Gastroesophageal sphincter (tissue), 4 donors: ENCODE measurements at regions not wholly inside any gene's neighbourhood (a gene's known extent, or its start where the extent isn't known, plus 50 kb on each side); places are given as distances from the start of the nearest gene placed in this dataset.

Source experiments
- ATAC-seq: fragments of 150-250 bp; one replicate; pipeline ENCODE4 v1.9.1; 2016; ENCODE audit warnings: mild to moderate bottlenecking, moderate library complexity
- H3K27ac ChIP-seq, 4 donors: fragments of 200-600 bp; sonication (generic) in 3 of 4; 1 replicate in 3 of 4; 2 replicates in 1 of 4; pipeline ENCODE4 v1.5.1; 2016 to 2019
- H3K27me3 ChIP-seq: fragments of 200-600 bp; sonication (generic); one replicate; pipeline ENCODE4 v1.5.1; 2019
- H3K36me3 ChIP-seq, 2 donors: fragments of 200-600 bp; sonication (generic); one replicate each; pipeline ENCODE4 v1.5.1; 2019; ENCODE audit warnings: control low read depth in 1 of 2
- H3K4me1 ChIP-seq, 3 donors: fragments of 200-600 bp; sonication (generic); 1 replicate in 2 of 3; 2 replicates in 1 of 3; pipeline ENCODE4 v1.5.1; 2016 to 2019; ENCODE audit warnings: control low read depth in 2 of 3
- H3K4me3 ChIP-seq, 2 donors: fragments of 200-600 bp; sonication (generic); one replicate each; pipeline ENCODE4 v1.5.1; 2019; ENCODE audit warnings: mild to moderate bottlenecking in 1 of 2, moderate library complexity in 1 of 2
- H3K9me3 ChIP-seq, 3 donors: fragments of 200-600 bp; sonication (generic); one replicate each; pipeline ENCODE4 v1.5.1; 2017 to 2019; ENCODE audit warnings: control low read depth in 2 of 3
- EP300 ChIP-seq: sonication (generic); formaldehyde crosslinking; IDR thresholded peaks from one replicate; pipeline ENCODE4 v1.6.1; 2017; ENCODE audit warnings: antibody characterized with exemption, mild to moderate bottlenecking
- POLR2A ChIP-seq, 2 donors: fragments of 450-650 bp; IDR thresholded peaks; one replicate each; pipeline ENCODE4 v1.6.1; 2017; ENCODE audit warnings: antibody characterized with exemption in 2 of 2, mild to moderate bottlenecking in 2 of 2, moderate library complexity in 1 of 2
- POLR2AphosphoS5 ChIP-seq: sonication (generic); formaldehyde crosslinking; IDR thresholded peaks from one replicate; pipeline ENCODE4 v1.6.1; 2017; ENCODE audit warnings: antibody characterized with exemption
- WGBS, 2 donors: methylation state at CpG; one replicate each; pipeline ENCODE4 v1.1.5; 2018; ENCODE audit warnings: low coverage in 1 of 2; 5-methylcytosine and 5-hydroxymethylcytosine counted together
- small RNA-seq, 4 donors: library from RNA; depleted of rRNA; stranded (forward); fragments of <200 nt; gene quantifications; one replicate each; pipeline ENCODE3, GENCODE V24; 2016
- TF ChIP-seq, protein P1 (sequence below), 4 experiments: fragments of 200-600 bp in 2 of 4; fragments of 450-650 bp in 2 of 4; sonication (generic) in 1 of 4; IDR thresholded peaks; one replicate each; pipeline ENCODE4 v1.5.1; 2017 to 2019; ENCODE audit warnings: antibody characterized with exemption in 4 of 4, mild to moderate bottlenecking in 2 of 4, moderate library complexity in 2 of 4

DNA sequence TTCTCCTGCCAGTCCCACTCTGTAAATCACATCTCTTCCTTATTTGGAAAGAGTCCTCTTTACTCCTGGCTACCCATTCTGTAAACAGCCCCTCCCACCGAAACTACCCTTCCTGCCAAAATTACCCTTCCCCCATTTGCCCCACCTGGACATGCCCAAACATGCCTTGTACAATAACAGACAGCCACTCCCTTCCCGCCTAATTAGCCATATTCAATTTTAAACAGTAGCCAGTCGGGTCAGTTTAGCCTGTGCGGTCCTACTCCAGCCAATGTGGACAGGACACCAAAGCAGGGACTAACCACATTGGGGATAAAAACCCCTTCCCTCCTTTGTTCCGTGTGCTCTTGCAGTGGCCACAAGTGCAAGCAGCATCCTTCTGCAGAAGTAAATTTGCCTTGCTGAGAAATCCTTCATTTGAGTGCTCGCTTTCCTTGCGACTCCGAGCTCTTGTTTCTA, 56.3 kb upstream of the MAP10 start:
- H3K27me3 ChIP-seq, result no peaks in the 10 kb centered on the region
- no peak for ATAC-seq
- WGBS, 2 donors, result 80 to 99% methylated on average over 5 to 6 of the region's 8 CpGs
- no peaks in the 10 kb centered on the region for H3K36me3 ChIP-seq
- H3K9me3 ChIP-seq, result peaks cover 0 to 27% (median 0%) of the 10 kb centered on the region in 3 donors
- H3K27ac ChIP-seq, result no peak overlapping the region
- TF ChIP-seq POLR2AphosphoS5 (no peak), EP300 (no peak), POLR2A (IDR thresholded peaks at IDR 0.05) (no peak)
- TF ChIP-seq, protein P1, sequence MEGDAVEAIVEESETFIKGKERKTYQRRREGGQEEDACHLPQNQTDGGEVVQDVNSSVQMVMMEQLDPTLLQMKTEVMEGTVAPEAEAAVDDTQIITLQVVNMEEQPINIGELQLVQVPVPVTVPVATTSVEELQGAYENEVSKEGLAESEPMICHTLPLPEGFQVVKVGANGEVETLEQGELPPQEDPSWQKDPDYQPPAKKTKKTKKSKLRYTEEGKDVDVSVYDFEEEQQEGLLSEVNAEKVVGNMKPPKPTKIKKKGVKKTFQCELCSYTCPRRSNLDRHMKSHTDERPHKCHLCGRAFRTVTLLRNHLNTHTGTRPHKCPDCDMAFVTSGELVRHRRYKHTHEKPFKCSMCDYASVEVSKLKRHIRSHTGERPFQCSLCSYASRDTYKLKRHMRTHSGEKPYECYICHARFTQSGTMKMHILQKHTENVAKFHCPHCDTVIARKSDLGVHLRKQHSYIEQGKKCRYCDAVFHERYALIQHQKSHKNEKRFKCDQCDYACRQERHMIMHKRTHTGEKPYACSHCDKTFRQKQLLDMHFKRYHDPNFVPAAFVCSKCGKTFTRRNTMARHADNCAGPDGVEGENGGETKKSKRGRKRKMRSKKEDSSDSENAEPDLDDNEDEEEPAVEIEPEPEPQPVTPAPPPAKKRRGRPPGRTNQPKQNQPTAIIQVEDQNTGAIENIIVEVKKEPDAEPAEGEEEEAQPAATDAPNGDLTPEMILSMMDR (IDR thresholded peaks at IDR 0.05), result no peak
- peaks cover 0 to 7% (median 0%) of the 10 kb centered on the region in 3 donors for H3K4me1 ChIP-seq
- H3K4me3 ChIP-seq, result no peak overlapping the region

DNA sequence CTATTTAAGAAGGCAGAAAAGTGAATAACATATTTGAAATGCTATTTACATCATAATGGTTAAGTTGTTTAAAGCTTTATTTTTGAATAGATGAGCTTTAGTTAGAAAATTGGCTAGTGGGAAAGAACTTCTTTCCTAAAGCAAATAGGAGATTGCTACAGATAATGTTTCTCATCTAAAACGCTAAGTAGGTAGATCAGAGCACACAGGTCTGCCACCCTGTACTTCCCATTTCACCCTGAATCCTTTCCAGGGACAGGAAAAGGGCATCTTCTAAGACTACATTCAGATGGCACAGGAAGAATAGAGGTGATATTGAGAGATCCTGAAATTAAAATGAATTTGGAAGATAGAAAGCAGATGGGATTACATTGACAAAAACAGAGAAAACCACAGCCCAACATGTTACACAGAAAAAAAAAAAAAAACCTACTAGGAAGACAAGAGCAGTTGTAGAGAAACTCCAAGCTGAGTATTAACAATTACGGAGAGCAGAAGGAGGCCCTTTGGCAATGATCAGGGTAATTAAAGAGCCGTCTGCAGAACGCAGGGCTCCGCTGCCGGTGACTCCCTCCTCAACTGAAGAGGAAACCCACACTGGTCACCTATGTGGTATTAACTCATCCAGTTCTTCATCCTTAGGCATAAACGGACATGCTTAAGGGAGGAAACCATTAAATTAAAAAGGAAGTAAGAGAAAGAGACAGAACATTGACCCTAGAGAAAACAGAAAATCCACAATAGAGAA, 53.6 kb upstream of the MAP10 start:
- Histone ChIP-seq H3K9me3 (peaks cover 0 to 27% (median 0%) of the 10 kb centered on the region in 3 donors), H3K27ac (no peak overlapping the region), H3K4me3 (no peak overlapping the region), H3K27me3 (no peaks in the 10 kb centered on the region), H3K4me1 (peaks cover 0 to 7% (median 0%) of the 10 kb centered on the region in 3 donors), H3K36me3 (no peaks in the 10 kb centered on the region)
- 11 to 30% methylated on average over 7 of the region's 7 CpGs for WGBS, 2 donors
- no peak for ATAC-seq
- TF ChIP-seq POLR2AphosphoS5 (no peak), POLR2A (IDR thresholded peaks at IDR 0.05) (no peak), EP300 (no peak)
- TF ChIP-seq, protein P1 (IDR thresholded peaks at IDR 0.05), result no peak

DNA sequence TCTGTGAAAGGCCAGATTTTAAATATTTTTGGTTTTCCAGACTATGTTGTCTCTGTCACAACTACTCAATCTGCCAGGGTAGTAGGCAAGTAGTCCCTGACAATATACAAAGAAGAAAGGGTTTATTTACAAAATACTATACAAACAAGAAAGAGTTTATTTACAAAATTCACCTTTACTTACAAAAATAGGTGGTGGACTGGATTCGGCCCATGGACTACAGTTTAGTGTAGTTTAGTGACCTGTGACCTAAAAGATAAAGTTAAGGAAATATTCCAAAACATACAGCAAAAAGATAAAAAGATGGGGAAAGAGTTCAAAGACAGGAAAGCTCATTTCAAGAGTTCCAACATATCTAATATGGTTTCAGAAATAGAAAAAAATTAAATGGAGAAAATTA, 52.9 kb upstream of the MAP10 start:
- no peak overlapping the region for H3K27ac ChIP-seq
- TF ChIP-seq POLR2A (IDR thresholded peaks at IDR 0.05), result no peak
- TF ChIP-seq EP300, result no peak
- TF ChIP-seq, protein P1 (IDR thresholded peaks at IDR 0.05), result no peak
- TF ChIP-seq POLR2AphosphoS5, result no peak
- H3K4me3 ChIP-seq, result no peak overlapping the region
- peaks cover 0 to 7% (median 0%) of the 10 kb centered on the region in 3 donors for H3K4me1 ChIP-seq
- H3K9me3 ChIP-seq, result peaks cover 0 to 25% (median 0%) of the 10 kb centered on the region in 3 donors
- WGBS, 2 donors, result 60% methylated on average over 1 of the region's 1 CpG; no CpG with 5 or more reads in 1 of the 2 donors
- ATAC-seq, result no peak
- no peaks in the 10 kb centered on the region for H3K27me3 ChIP-seq
- H3K36me3 ChIP-seq, result no peaks in the 10 kb centered on the region

DNA sequence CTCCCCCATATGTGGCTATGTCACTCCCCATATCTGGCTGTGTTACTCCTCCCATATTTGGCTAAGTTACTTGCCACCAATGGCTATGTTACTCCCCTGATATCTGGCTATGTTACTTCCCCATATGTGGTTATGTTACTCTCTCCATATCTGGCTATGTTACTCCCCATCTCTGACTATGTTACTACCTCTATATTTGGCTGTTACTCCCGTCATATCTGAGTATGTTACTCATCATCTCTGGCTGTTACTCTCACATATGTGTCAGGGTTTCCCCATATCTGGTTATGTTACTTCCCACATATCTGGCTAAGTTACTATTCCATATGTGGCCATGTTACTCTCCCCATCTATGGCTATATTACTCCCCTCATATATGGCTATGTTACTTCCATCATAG, 50.3 kb upstream of the MAP10 start:
- H3K4me3 ChIP-seq, result no peak overlapping the region
- ATAC-seq, result no peak
- H3K27me3 ChIP-seq, result no peaks in the 10 kb centered on the region
- TF ChIP-seq POLR2A (IDR thresholded peaks at IDR 0.05) (no peak), POLR2AphosphoS5 (no peak)
- TF ChIP-seq, protein P1 (IDR thresholded peaks at IDR 0.05), result no peak
- H3K36me3 ChIP-seq, result no peaks in the 10 kb centered on the region
- peaks cover 0 to 7% (median 0%) of the 10 kb centered on the region in 3 donors for H3K4me1 ChIP-seq
- no peak overlapping the region for H3K27ac ChIP-seq
- 50% methylated on average over 1 of the region's 1 CpG; no CpG with 5 or more reads in 1 of the 2 donors for WGBS, 2 donors
- H3K9me3 ChIP-seq, result peaks cover 0 to under 1% (median 0%) of the 10 kb centered on the region in 3 donors

Small RNA genes lying in the stretch of these regions (small RNA-seq; reads per million reads assigned to genes)
- gene RNU6-1211P, result 0 reads per million in 4 donors
